NCI-H526 (cell line): ENCODE measurements at regions not wholly inside any gene's neighbourhood (a gene's known extent, or its start where the extent isn't known, plus 50 kb on each side); places are given as distances from the start of the nearest gene placed in this dataset.
A peak's percentile ranks its signal among the peaks of the same experiment; 100 is the strongest.
"Not testable (repeated sequence)": the region's sequence is repeated elsewhere in the genome, so short reads cannot be mapped to it uniquely, and the experiment has no call there.

Experiments used
- DNase-seq, 2 experiments: peaks; one replicate each; lab custom pipeline; 2025; lab: John Stamatoyannopoulos, UW

- no peak for DNase-seq
These were observed 810.7 kb downstream of the CCSER2 start for GRCh38 chr10:85139124-85139523.

GRCh38 chr10:85141520-85141919 is 813.1 kb downstream of the CCSER2 start:
- DNase-seq = not testable (repeated sequence)

- DNase-seq = no peak
These were observed 817.6 kb downstream of the CCSER2 start for GRCh38 chr10:85145966-85146365.

GRCh38 chr10:85147346-85148250 is 819.2 kb downstream of the CCSER2 start:
- no peak for DNase-seq

GRCh38 chr10:85148693-85149640 is 820.6 kb downstream of the CCSER2 start:
- no peak for DNase-seq

- no peak for DNase-seq
These were observed 821.4 kb downstream of the CCSER2 start for GRCh38 chr10:85149766-85150165.

- no peak for DNase-seq
These were observed 823.1 kb downstream of the CCSER2 start for GRCh38 chr10:85151506-85151905.

- DNase-seq = no peak
These were observed 824.1 kb downstream of the CCSER2 start for GRCh38 chr10:85152496-85152895.

- DNase-seq = no peak
These were observed 824.5 kb downstream of the CCSER2 start for GRCh38 chr10:85152911-85153310.

- no peak for DNase-seq
These were observed 828.8 kb downstream of the CCSER2 start for GRCh38 chr10:85157206-85157605.

- DNase-seq = no peak
These were observed 839.9 kb downstream of the CCSER2 start for GRCh38 chr10:85168243-85168642.

GRCh38 chr10:85170026-85170425 is 841.6 kb downstream of the CCSER2 start:
- DNase-seq = no peak

- DNase-seq = peak in 1 of 2 experiments; percentile 2
These were observed 847.2 kb downstream of the CCSER2 start for GRCh38 chr10:85175635-85176034.

GRCh38 chr10:85177767-85178166 is 849.4 kb downstream of the CCSER2 start:
- DNase-seq = no peak

- DNase-seq = no peak
These were observed 858.7 kb downstream of the CCSER2 start for GRCh38 chr10:85187047-85187446.

- no peak for DNase-seq
These were observed 860.5 kb downstream of the CCSER2 start for GRCh38 chr10:85188770-85189484.

GRCh38 chr10:85193796-85194195 is 865.4 kb downstream of the CCSER2 start:
- no peak for DNase-seq

GRCh38 chr10:85194706-85195105 is 866.3 kb downstream of the CCSER2 start:
- DNase-seq = no peak

- no peak for DNase-seq
These were observed 867.2 kb downstream of the CCSER2 start for GRCh38 chr10:85195596-85195995.

- no peak for DNase-seq
These were observed 876.4 kb downstream of the CCSER2 start for GRCh38 chr10:85204814-85205213.

GRCh38 chr10:85212526-85212925 is 884.1 kb downstream of the CCSER2 start:
- no peak for DNase-seq

- DNase-seq = no peak
These were observed 885.1 kb downstream of the CCSER2 start for GRCh38 chr10:85213493-85213892.
